Smooth muscle cell (in vitro differentiated cells): ENCODE measurements at regions not wholly inside any gene's neighbourhood (a gene's known extent, or its start where the extent isn't known, plus 50 kb on each side); places are given as distances from the start of the nearest gene placed in this dataset. TPM values are rescaled to one million over a fixed set of nuclear protein-coding genes. Genes with fewer than 3 reads are reported as not detected.

Experiments
- small RNA-seq: library from RNA; depleted of rRNA; stranded (forward); fragments of <200 nt; gene quantifications from one replicate; pipeline ENCODE3, GENCODE V24; 2014

Small RNAs in the stretch of these regions (small RNA-seq; reads per million reads assigned to genes)
- gene AL390877.1 (not detected), gene RF00561 (not detected)
